ENCODE measurements at regions not wholly inside any gene's neighbourhood (a gene's known extent, or its start where the extent isn't known, plus 50 kb on each side); places are given as distances from the start of the nearest gene placed in this dataset.
A peak's percentile ranks its signal among the peaks of the same experiment; 100 is the strongest.
"Not testable (repeated sequence)": the region's sequence is repeated elsewhere in the genome, so short reads cannot be mapped to it uniquely, and the experiment has no call there.

DNA sequence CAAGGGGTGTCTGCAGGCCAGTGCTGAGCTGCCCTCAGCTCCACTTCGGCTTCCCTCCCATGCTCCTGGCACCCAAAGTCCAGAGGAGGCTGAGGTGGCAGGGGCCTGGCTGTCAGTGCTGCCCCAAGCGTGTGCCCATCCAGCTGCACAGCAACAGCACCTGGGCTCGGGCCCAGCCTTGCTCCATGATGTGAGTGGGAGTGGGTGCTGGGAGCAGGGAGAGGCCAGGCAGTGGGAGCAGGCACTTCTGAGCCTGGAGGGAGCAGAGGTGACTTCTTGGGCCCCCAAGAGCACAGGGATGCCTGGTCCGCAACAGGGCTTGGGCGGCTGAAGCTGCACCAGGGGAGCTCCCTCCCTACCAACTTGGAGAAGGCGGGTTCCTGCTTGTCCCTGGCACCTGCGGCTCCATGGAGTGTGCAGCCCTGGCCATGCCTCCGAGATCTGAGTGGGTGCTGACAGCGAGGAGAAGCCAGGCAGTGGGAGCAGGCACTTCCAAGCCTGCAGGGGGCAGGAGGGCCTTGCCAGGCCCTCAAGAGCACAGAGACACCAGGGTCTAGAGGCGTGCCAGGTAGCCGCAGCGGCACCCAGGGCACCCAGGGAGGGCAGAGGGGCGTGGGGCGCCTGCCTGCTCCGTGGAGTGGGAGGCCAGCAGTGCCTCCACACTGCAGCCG is 366.7 kb upstream of the SGO1 start:
- no peak for DNase-seq (ENCODE audit: low spot score)
- in situ Hi-C loops (cut with HindIII; ENCODE audit: low sequenced_read_pairs), result no loop called here

- DNase-seq (ENCODE audit: low spot score); in situ Hi-C loops (cut with HindIII; ENCODE audit: low sequenced_read_pairs): not testable (repeated sequence)
Observed at GRCh38 chr3:20547361-20548269, 361.6 kb upstream of the SGO1 start.

GRCh38 chr3:20546636-20547035 is 360.6 kb upstream of the SGO1 start:
- no peak for DNase-seq (ENCODE audit: low spot score)
- in situ Hi-C loops (cut with HindIII; ENCODE audit: low sequenced_read_pairs), result no loop called here

- no peak for DNase-seq (ENCODE audit: low spot score)
- in situ Hi-C loops (cut with HindIII; ENCODE audit: low sequenced_read_pairs), result no loop called here
Observed at GRCh38 chr3:20543535-20544226, 357.7 kb upstream of the SGO1 start.

DNA sequence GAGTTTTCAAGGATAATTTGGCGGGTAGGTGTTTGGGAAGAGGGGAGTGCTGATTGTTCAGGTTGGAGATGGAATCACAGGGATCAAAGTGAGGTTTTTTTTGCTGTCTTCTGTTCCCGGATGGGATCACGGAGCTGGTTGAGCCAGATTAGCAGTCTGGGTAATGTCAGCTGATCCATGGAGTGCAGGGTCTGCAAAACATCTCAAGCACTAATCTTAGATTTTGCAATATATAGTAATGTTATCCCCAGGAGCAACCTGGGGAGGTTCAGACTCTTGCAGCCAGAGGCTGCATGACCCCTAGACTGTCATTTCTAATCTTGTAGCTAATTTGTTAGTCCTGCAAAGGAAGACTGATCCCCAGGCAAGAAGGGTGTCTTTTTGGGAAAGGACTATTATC is 354.1 kb upstream of the SGO1 start:
- in situ Hi-C loops (cut with HindIII; ENCODE audit: low sequenced_read_pairs), result no loop called here
- no peak for DNase-seq (ENCODE audit: low spot score)

- in situ Hi-C loops (cut with HindIII; ENCODE audit: low sequenced_read_pairs), result no loop called here
- DNase-seq (ENCODE audit: low spot score), result no peak
Observed at GRCh38 chr3:20539666-20540065, 353.7 kb upstream of the SGO1 start.

DNA sequence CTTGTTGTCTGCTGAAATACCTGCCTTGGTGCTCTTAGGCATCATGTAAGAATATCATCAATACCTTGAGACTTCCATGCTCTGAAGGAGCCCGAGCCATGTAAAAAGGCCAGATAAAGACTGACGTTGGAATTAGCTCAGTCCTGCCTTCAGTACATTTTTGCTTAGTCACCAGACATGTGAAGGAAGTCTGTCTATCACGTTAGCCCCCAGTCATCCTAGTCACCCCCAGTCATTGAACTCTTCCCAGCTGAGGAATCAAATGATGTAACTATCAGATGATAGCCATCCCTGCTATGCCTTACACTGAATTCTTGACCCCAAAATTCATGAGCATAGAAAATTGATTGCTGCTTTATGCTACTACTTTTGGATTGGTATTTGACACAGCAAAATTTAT is 351.2 kb upstream of the SGO1 start:
- in situ Hi-C loops (cut with HindIII; ENCODE audit: low sequenced_read_pairs), result no loop called here
- DNase-seq (ENCODE audit: low spot score), result no peak

GRCh38 chr3:20529911-20530310 is 343.9 kb upstream of the SGO1 start:
- DNase-seq (ENCODE audit: low spot score), result no peak
- in situ Hi-C loops (cut with HindIII; ENCODE audit: low sequenced_read_pairs), result no loop called here

- in situ Hi-C loops (cut with HindIII; ENCODE audit: low sequenced_read_pairs), result no loop called here
- no peak for DNase-seq (ENCODE audit: low spot score)
Observed at GRCh38 chr3:20528180-20528770, 342.3 kb upstream of the SGO1 start.

- DNase-seq (ENCODE audit: low spot score), result no peak
- in situ Hi-C loops (cut with HindIII; ENCODE audit: low sequenced_read_pairs), result no loop called here
Observed at GRCh38 chr3:20527368-20527767, 341.4 kb upstream of the SGO1 start.

GRCh38 chr3:20524328-20524727 is 338.3 kb upstream of the SGO1 start:
- in situ Hi-C loops (cut with HindIII; ENCODE audit: low sequenced_read_pairs), result no loop called here
- DNase-seq (ENCODE audit: low spot score), result no peak

DNA sequence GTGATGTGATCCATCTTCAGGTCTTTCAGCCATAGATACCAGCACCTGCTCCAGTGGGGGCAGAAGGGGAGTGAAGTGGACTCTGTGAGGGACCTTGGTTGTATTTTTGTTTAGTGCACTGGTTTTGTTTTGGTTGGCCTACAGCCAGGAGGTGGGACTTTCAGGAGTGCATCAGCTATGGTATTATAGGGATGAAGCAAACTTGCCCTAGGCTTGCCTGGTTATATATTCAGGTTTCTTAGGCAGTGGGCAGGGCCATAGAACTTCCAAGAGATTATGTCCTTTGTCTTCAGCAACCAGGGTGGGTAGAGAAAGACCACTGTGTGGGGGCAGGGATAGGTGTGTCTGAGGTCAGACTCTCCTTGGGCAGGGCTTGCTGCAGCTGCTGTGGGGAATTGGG is 337.3 kb upstream of the SGO1 start:
- in situ Hi-C loops (cut with HindIII; ENCODE audit: low sequenced_read_pairs), result no loop called here
- no peak for DNase-seq (ENCODE audit: low spot score)

DNA sequence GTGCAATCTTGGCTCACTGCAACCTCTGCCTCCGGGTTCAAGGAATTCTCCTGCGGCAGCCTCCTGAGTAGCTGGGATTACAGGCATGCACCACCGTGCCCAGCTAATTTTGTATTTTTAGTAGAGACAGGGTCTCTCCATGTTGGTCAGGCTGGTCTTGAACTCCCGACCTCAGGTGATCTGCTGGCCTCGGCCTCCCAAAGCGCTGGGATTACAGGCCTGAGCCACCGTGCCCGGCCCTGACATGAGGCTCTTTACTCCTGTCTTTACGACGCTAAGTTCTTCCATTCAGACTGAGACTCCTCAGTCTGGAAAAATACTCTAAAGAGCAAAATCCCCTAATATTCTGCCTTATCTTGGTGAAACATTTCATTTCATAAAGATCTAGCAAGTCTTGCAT is 331.3 kb upstream of the SGO1 start:
- in situ Hi-C loops (cut with HindIII; ENCODE audit: low sequenced_read_pairs); DNase-seq (ENCODE audit: low spot score): not testable (repeated sequence)

DNA sequence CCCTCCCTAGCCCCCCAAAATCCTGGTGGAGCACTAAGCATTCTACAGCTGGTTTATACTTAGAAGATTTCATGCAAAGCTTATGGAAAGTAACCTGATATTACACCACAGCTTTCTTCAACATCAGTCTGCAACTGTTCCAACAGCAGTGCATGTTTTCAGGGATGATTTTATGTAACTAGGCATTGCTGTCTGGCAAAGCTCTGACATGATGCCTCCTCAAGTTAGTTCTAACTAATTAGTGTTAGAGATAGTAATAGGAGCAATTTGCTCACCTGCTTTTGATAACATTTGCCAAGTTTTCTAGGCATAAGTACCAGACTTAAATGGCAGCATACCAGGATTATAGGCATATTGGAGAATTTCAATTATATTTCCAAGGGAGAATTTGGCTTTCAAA is 330.3 kb upstream of the SGO1 start:
- no peak for DNase-seq (ENCODE audit: low spot score)
- in situ Hi-C loops (cut with HindIII; ENCODE audit: low sequenced_read_pairs), result no loop called here

GRCh38 chr3:20515834-20516233 is 329.8 kb upstream of the SGO1 start:
- in situ Hi-C loops (cut with HindIII; ENCODE audit: low sequenced_read_pairs), result no loop called here
- DNase-seq (ENCODE audit: low spot score), result no peak

- DNase-seq (ENCODE audit: low spot score), result peak; percentile 84
- in situ Hi-C loops (cut with HindIII; ENCODE audit: low sequenced_read_pairs), result no loop called here
Observed at GRCh38 chr3:20511863-20512505, 326.0 kb upstream of the SGO1 start.

GRCh38 chr3:20510396-20510795 is 324.4 kb upstream of the SGO1 start:
- no peak for DNase-seq (ENCODE audit: low spot score)
- in situ Hi-C loops (cut with HindIII; ENCODE audit: low sequenced_read_pairs), result no loop called here

GRCh38 chr3:20503394-20504082 is 317.5 kb upstream of the SGO1 start:
- in situ Hi-C loops (cut with HindIII; ENCODE audit: low sequenced_read_pairs), result no loop called here
- no peak for DNase-seq (ENCODE audit: low spot score)

- in situ Hi-C loops (cut with HindIII; ENCODE audit: low sequenced_read_pairs), result no loop called here
- DNase-seq (ENCODE audit: low spot score), result no peak
Observed at GRCh38 chr3:20490996-20491395, 305.0 kb upstream of the SGO1 start.
